ENCODE measurements at regions not wholly inside any gene's neighbourhood (a gene's known extent, or its start where the extent isn't known, plus 50 kb on each side); places are given as distances from the start of the nearest gene placed in this dataset.
"Not testable (repeated sequence)": the region's sequence is repeated elsewhere in the genome, so short reads cannot be mapped to it uniquely, and the experiment has no call there.

GRCh38 chr9:117938896-117939295 is 234.7 kb downstream of the TLR4 start:
- DNase-seq (ENCODE audit: low read depth), result no peak

- not testable (repeated sequence) for DNase-seq (ENCODE audit: low read depth)
Measured at GRCh38 chr9:117944750-117945149, 240.5 kb downstream of the TLR4 start.

- DNase-seq (ENCODE audit: low read depth), result no peak
Measured at GRCh38 chr9:117945286-117945685, 241.1 kb downstream of the TLR4 start.

GRCh38 chr9:117951127-117951526 is 246.9 kb downstream of the TLR4 start:
- DNase-seq (ENCODE audit: low read depth), result no peak

- no peak for DNase-seq (ENCODE audit: low read depth)
Measured at GRCh38 chr9:117952581-117952980, 248.4 kb downstream of the TLR4 start.

GRCh38 chr9:117957267-117957666 is 253.1 kb downstream of the TLR4 start:
- DNase-seq (ENCODE audit: low read depth), result peak; percentile 76

GRCh38 chr9:117958726-117959125 is 254.5 kb downstream of the TLR4 start:
- no peak for DNase-seq (ENCODE audit: low read depth)

GRCh38 chr9:117963493-117964090 is 259.4 kb downstream of the TLR4 start:
- DNase-seq (ENCODE audit: low read depth), result no peak

GRCh38 chr9:117970276-117971050 is 266.3 kb downstream of the TLR4 start:
- DNase-seq (ENCODE audit: low read depth), result no peak

- no peak for DNase-seq (ENCODE audit: low read depth)
Measured at GRCh38 chr9:117974108-117974507, 269.9 kb downstream of the TLR4 start.

- no peak for DNase-seq (ENCODE audit: low read depth)
Measured at GRCh38 chr9:117979914-117980313, 275.7 kb downstream of the TLR4 start.

GRCh38 chr9:117987945-117988344 is 283.7 kb downstream of the TLR4 start:
- no peak for DNase-seq (ENCODE audit: low read depth)

GRCh38 chr9:117992006-117992405 is 287.8 kb downstream of the TLR4 start:
- no peak for DNase-seq (ENCODE audit: low read depth)

- DNase-seq (ENCODE audit: low read depth), result no peak
Measured at GRCh38 chr9:118000581-118000980, 296.4 kb downstream of the TLR4 start.

- DNase-seq (ENCODE audit: low read depth), result no peak
Measured at GRCh38 chr9:118003240-118003639, 299.0 kb downstream of the TLR4 start.

- DNase-seq (ENCODE audit: low read depth), result no peak
Measured at GRCh38 chr9:118008246-118008645, 304.0 kb downstream of the TLR4 start.

- peak; percentile 15 for DNase-seq (ENCODE audit: low read depth)
Measured at GRCh38 chr9:118009614-118010013, 305.4 kb downstream of the TLR4 start.

GRCh38 chr9:118017607-118018122 is 313.5 kb downstream of the TLR4 start:
- DNase-seq (ENCODE audit: low read depth), result no peak

- peak; percentile 7 for DNase-seq (ENCODE audit: low read depth)
Measured at GRCh38 chr9:118023644-118024043, 319.4 kb downstream of the TLR4 start.

- no peak for DNase-seq (ENCODE audit: low read depth)
Measured at GRCh38 chr9:118028225-118028624, 324.0 kb downstream of the TLR4 start.

- peak; percentile 6 for DNase-seq (ENCODE audit: low read depth)
Measured at GRCh38 chr9:118029425-118029824, 325.2 kb downstream of the TLR4 start.

- no peak for DNase-seq (ENCODE audit: low read depth)
Measured at GRCh38 chr9:118034701-118035100, 330.5 kb downstream of the TLR4 start.

- no peak for DNase-seq (ENCODE audit: low read depth)
Measured at GRCh38 chr9:118038713-118039112, 334.5 kb downstream of the TLR4 start.
